ENCODE measurements at regions not wholly inside any gene's neighbourhood (a gene's known extent, or its start where the extent isn't known, plus 50 kb on each side); places are given as distances from the start of the nearest gene placed in this dataset.
"Not testable (repeated sequence)": the region's sequence is repeated elsewhere in the genome, so short reads cannot be mapped to it uniquely, and the experiment has no call there.

DNA sequence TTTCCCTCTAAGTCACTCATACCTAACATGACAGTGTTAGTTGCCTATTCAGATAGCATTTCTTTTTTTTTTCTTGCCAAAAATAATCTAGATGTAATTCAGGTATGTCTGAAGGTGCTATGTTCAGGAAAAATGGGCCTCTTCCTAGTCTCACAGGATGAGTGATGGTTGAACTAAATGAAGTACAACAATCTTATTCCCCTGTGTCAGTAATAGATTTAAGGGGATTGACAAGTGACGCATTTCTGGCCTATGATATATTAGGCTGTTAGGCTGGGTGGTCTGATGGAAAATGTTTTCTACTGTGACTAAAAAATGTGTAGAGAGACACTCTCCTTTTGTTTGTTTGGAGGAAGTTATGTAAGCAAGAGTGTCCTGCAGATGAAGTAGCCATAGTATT lies 878.7 kb upstream of the SLITRK1 start:
- TF ChIP-seq POU2F2 (IDR thresholded peaks at IDR 0.05; ENCODE audit: low read depth, low read length) (no peak), SPI1 (IDR thresholded peaks at IDR 0.05; ENCODE audit: low read depth, low read length) (no peak), TAF1 (IDR thresholded peaks at IDR 0.05; ENCODE audit: low read depth, low read length) (no peak), POLR2A (IDR thresholded peaks at IDR 0.05; ENCODE audit: low read depth, low read length) (no peak), PAX5 (IDR thresholded peaks at IDR 0.05; ENCODE audit: insufficient read depth, low read length, severe bottlenecking) (no peak), POLR2AphosphoS5 (IDR thresholded peaks at IDR 0.05; ENCODE audit: low read depth, low read length) (no peak)
- DNase-seq (ENCODE audit: insufficient read length, low spot score) (no peak), FAIRE-seq (no peak)

DNA sequence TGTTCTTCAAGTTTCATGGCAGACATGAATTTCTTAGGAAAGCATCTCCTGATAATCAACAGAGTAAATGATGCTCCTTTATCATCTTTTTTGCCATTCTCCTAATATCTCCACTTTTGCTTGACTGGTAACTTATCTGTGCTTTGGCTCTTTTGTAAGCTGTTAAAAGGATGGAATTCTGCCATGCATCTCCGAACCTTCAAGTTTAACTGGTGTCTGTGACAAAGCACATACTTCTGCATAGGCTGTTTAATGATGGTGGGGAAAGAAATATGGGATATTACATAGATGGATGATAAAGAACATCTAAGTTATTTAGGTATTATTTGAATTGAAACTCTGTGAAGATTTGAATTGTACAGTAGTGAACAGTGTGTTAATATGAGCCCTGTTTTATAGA lies 866.9 kb upstream of the SLITRK1 start:
- no peak for TF ChIP-seq POU2F2 (IDR thresholded peaks at IDR 0.05; ENCODE audit: low read depth, low read length)
- no peak for TF ChIP-seq PAX5 (IDR thresholded peaks at IDR 0.05; ENCODE audit: insufficient read depth, low read length, severe bottlenecking)
- no peak for TF ChIP-seq SPI1 (IDR thresholded peaks at IDR 0.05; ENCODE audit: low read depth, low read length)
- TF ChIP-seq POLR2A (IDR thresholded peaks at IDR 0.05; ENCODE audit: low read depth, low read length), result no peak
- no peak for TF ChIP-seq POLR2AphosphoS5 (IDR thresholded peaks at IDR 0.05; ENCODE audit: low read depth, low read length)
- FAIRE-seq, result no peak
- no peak for DNase-seq (ENCODE audit: insufficient read length, low spot score)

DNA sequence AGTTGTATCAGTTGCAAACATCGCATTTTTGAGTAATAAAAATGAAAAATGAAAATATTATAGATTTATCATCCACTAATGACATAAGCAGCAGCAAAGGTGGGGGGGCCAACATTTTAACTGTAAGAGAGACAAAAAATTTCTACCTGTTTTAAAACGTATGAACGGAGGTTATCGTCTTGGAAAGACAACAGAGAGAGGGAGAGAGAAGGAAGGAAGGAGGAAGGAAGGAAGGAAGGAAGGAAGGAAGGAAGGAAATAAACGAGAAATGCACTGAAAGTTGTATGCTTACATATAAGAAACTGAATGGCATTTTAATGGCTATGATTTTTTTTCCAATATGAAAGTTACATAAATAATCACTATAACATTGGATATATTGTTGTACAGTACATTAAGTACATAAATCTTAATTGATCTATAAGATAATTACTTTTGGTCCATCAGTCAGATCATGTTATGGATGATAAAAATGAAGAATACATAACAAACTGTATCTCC lies 862.8 kb upstream of the SLITRK1 start:
- DNase-seq (ENCODE audit: insufficient read length, low spot score) (no peak), FAIRE-seq (no peak)
- TF ChIP-seq SPI1 (IDR thresholded peaks at IDR 0.05; ENCODE audit: low read depth, low read length) (no peak), TAF1 (IDR thresholded peaks at IDR 0.05; ENCODE audit: low read depth, low read length) (no peak), POLR2AphosphoS5 (IDR thresholded peaks at IDR 0.05; ENCODE audit: low read depth, low read length) (no peak), PAX5 (IDR thresholded peaks at IDR 0.05; ENCODE audit: insufficient read depth, low read length, severe bottlenecking) (no peak), POU2F2 (IDR thresholded peaks at IDR 0.05; ENCODE audit: low read depth, low read length) (no peak), POLR2A (IDR thresholded peaks at IDR 0.05; ENCODE audit: low read depth, low read length) (no peak)

DNA sequence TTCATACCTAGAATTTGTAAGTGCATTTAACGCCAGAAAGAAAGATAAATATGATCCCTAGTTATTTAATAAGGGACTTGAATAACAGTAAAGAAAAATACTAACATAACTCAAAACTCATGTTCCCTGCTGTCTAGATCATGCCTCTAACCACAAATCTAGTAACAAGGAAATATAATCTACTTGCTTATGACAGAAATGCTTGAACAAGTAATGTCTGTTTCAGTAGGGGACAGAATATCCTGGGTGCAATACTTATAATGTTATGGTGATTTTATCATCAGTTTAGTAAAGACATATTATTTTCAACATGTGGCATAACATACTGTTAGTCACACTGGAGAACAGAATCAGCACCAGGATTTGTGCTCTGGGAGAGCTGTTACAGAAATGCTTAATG lies 861.9 kb upstream of the SLITRK1 start:
- DNase-seq (ENCODE audit: insufficient read length, low spot score) (no peak), FAIRE-seq (no peak)
- no peak for TF ChIP-seq TAF1 (IDR thresholded peaks at IDR 0.05; ENCODE audit: low read depth, low read length)
- no peak for TF ChIP-seq POU2F2 (IDR thresholded peaks at IDR 0.05; ENCODE audit: low read depth, low read length)
- no peak for TF ChIP-seq POLR2AphosphoS5 (IDR thresholded peaks at IDR 0.05; ENCODE audit: low read depth, low read length)
- TF ChIP-seq POLR2A (IDR thresholded peaks at IDR 0.05; ENCODE audit: low read depth, low read length), result no peak
- TF ChIP-seq PAX5 (IDR thresholded peaks at IDR 0.05; ENCODE audit: insufficient read depth, low read length, severe bottlenecking), result no peak
- no peak for TF ChIP-seq SPI1 (IDR thresholded peaks at IDR 0.05; ENCODE audit: low read depth, low read length)

DNA sequence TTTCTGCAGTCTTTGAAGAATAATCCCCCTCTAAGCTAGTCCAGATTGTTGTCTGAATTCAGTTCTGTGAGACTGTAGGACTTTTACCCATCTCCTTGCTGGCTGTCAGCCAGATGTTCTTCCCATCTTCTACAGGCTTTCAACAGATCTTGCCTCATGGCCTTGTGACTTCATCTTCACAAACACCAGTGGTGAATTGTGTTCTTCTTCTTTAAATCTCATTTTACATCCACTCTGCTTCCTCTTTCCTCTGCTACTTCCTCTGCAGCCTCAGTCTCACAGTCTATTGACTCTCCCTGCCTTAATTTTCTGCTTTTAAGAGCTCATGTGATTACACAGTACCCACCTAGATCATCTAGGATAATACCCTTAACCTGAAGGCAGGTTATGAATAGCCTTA lies 859.0 kb upstream of the SLITRK1 start:
- no peak for TF ChIP-seq TAF1 (IDR thresholded peaks at IDR 0.05; ENCODE audit: low read depth, low read length)
- TF ChIP-seq SPI1 (IDR thresholded peaks at IDR 0.05; ENCODE audit: low read depth, low read length), result no peak
- TF ChIP-seq POLR2A (IDR thresholded peaks at IDR 0.05; ENCODE audit: low read depth, low read length), result no peak
- no peak for TF ChIP-seq POU2F2 (IDR thresholded peaks at IDR 0.05; ENCODE audit: low read depth, low read length)
- DNase-seq (ENCODE audit: insufficient read length, low spot score) (no peak), FAIRE-seq (no peak)

DNA sequence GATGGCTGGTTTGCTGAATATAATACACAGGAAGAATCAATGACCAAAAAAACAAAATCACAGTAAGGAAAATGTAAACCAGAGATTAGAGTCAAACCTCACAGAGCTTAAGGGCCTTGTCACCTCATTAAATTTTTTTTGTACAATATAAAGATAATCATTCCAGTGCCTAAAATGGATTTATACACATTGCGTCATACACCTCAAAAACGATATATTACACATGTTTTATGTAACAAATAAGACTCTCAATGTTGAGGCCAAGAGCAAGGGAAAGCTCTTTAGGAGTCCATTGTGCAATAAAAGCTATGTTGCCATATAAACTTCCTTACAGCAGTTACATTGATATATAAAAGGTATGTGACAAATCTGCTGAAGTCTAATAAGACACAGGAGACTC lies 856.7 kb upstream of the SLITRK1 start:
- no peak for DNase-seq (ENCODE audit: insufficient read length, low spot score)
- TF ChIP-seq POLR2A (IDR thresholded peaks at IDR 0.05; ENCODE audit: low read depth, low read length) (no peak), POU2F2 (IDR thresholded peaks at IDR 0.05; ENCODE audit: low read depth, low read length) (no peak), TAF1 (IDR thresholded peaks at IDR 0.05; ENCODE audit: low read depth, low read length) (no peak), POLR2AphosphoS5 (IDR thresholded peaks at IDR 0.05; ENCODE audit: low read depth, low read length) (no peak), SPI1 (IDR thresholded peaks at IDR 0.05; ENCODE audit: low read depth, low read length) (no peak), PAX5 (IDR thresholded peaks at IDR 0.05; ENCODE audit: insufficient read depth, low read length, severe bottlenecking) (no peak)
- no peak for FAIRE-seq

DNA sequence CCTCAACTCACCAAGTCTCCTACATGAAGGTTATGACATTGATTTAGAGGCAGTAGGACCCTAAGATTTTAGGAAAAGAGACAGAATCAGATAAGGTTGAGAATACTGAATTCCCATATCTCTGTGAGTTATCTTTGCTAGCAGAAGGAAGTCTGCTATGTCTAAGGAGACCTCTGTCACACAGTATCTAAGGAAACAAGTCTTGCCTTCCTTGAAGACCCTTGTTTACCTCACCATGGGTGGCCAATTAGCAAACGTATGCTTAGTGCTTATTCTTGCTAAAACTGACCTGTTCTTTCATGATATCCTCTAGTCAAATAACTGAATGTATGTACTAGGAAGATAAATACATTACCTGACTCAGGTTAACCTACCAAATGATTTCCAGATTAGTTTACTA lies 855.4 kb upstream of the SLITRK1 start:
- FAIRE-seq, result no peak
- DNase-seq (ENCODE audit: insufficient read length, low spot score), result no peak
- no peak for TF ChIP-seq POLR2AphosphoS5 (IDR thresholded peaks at IDR 0.05; ENCODE audit: low read depth, low read length)
- TF ChIP-seq POU2F2 (IDR thresholded peaks at IDR 0.05; ENCODE audit: low read depth, low read length), result no peak
- no peak for TF ChIP-seq SPI1 (IDR thresholded peaks at IDR 0.05; ENCODE audit: low read depth, low read length)
- no peak for TF ChIP-seq TAF1 (IDR thresholded peaks at IDR 0.05; ENCODE audit: low read depth, low read length)
- TF ChIP-seq POLR2A (IDR thresholded peaks at IDR 0.05; ENCODE audit: low read depth, low read length), result no peak
- no peak for TF ChIP-seq PAX5 (IDR thresholded peaks at IDR 0.05; ENCODE audit: insufficient read depth, low read length, severe bottlenecking)

DNA sequence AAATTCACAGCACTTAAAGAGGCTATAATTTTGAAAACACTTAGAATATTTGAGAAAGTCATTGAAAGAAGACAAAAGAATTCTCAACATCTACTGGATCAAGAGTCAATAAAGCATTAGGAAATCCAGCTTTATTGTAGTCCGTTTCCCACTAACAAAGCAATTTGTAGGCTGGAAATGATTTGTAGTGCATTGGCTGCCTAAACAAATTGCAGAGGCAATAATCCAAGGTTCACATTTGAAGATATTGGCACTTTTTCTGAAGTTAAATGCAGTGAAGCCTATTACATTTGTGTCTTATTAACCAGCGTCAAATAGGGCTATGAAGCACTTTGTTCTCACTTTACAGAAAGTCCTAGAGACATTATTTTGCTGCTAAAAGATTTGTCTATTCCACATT lies 848.1 kb upstream of the SLITRK1 start:
- DNase-seq (ENCODE audit: insufficient read length, low spot score), result no peak
- no peak for FAIRE-seq
- no peak for TF ChIP-seq TAF1 (IDR thresholded peaks at IDR 0.05; ENCODE audit: low read depth, low read length)
- no peak for TF ChIP-seq POLR2AphosphoS5 (IDR thresholded peaks at IDR 0.05; ENCODE audit: low read depth, low read length)
- no peak for TF ChIP-seq POU2F2 (IDR thresholded peaks at IDR 0.05; ENCODE audit: low read depth, low read length)
- TF ChIP-seq POLR2A (IDR thresholded peaks at IDR 0.05; ENCODE audit: low read depth, low read length), result no peak
- no peak for TF ChIP-seq PAX5 (IDR thresholded peaks at IDR 0.05; ENCODE audit: insufficient read depth, low read length, severe bottlenecking)
- no peak for TF ChIP-seq SPI1 (IDR thresholded peaks at IDR 0.05; ENCODE audit: low read depth, low read length)

DNA sequence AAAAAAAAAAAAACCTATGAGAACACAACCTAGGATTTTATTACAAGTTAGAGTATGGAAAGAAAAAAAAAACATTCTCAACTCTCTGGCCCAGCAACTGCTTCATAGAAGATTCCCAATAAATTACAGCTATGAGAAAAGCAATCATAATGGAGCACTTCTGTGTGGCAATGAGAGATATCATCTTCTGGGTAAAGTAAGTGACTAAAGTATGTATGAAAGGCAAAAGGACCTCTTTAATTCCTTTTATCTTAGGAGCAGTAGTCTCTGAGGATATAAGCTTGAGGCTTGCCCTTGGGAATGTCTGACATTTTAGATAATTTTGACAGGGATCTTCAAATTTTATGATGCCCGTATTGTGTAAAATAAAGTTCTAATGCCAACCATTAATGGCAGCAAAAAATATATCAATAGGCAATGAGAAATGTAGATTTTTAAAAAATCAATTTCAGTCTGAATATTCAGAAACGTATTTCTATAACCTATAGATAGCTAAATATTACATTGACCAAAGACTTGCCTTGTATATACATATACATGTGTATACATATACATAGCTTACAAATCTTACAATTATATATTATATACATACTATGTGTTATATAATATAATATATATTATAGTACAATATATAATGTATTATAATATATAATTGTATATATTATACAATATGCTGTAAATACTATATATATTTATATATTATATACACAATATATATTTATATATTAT lies 823.9 kb upstream of the SLITRK1 start:
- TF ChIP-seq SPI1 (IDR thresholded peaks at IDR 0.05; ENCODE audit: low read depth, low read length) (no peak), POLR2A (IDR thresholded peaks at IDR 0.05; ENCODE audit: low read depth, low read length) (no peak), PAX5 (IDR thresholded peaks at IDR 0.05; ENCODE audit: insufficient read depth, low read length, severe bottlenecking) (no peak), POU2F2 (IDR thresholded peaks at IDR 0.05; ENCODE audit: low read depth, low read length) (no peak)
- FAIRE-seq (no peak), DNase-seq (ENCODE audit: insufficient read length, low spot score) (no peak)

DNA sequence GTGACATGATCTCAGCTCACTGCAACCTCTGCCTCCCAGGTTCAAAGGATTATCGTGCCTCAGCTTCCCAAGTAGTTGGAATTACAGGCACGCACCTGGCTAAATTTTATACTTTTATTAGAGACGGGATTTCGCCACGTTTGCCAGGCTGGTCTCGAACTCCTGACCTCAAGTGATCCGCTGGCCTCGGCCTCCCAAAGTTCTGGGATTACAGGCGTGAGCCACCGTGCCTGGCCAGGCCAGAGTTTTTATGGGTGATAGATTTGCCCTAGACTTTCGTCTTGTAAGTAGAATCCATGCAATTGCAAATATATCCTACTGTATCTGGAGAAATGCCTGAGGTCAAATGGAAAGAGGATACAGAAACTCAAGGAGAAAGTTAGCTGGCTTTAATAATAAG lies 819.9 kb upstream of the SLITRK1 start:
- no peak for FAIRE-seq
- TF ChIP-seq POLR2AphosphoS5 (IDR thresholded peaks at IDR 0.05; ENCODE audit: low read depth, low read length) (no peak), PAX5 (IDR thresholded peaks at IDR 0.05; ENCODE audit: insufficient read depth, low read length, severe bottlenecking) (no peak), SPI1 (IDR thresholded peaks at IDR 0.05; ENCODE audit: low read depth, low read length) (no peak), POLR2A (IDR thresholded peaks at IDR 0.05; ENCODE audit: low read depth, low read length) (no peak), POU2F2 (IDR thresholded peaks at IDR 0.05; ENCODE audit: low read depth, low read length) (no peak), TAF1 (IDR thresholded peaks at IDR 0.05; ENCODE audit: low read depth, low read length) (no peak)
- no peak for DNase-seq (ENCODE audit: insufficient read length, low spot score)

DNA sequence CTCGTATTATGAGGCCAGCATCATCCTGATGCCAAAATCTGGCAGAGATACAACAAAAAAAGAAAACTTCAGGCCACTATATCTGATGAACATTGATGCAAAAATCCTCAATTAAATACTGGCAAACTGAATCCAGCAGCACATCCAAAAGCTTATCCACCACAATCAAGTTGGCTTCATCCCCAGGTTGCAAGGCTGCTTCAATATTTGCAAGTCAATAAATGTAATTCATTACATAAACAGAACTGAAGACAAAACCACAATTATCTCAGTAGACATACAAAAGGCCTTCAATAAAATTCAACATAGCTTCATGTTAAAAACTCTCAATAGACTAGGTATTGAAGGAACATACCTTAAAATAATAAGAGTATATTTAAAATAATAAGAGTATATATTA lies 815.3 kb upstream of the SLITRK1 start:
- not testable (repeated sequence) for FAIRE-seq; DNase-seq (ENCODE audit: insufficient read length, low spot score)

Measured in GM12891 (cell line).